Activated naive CD4-positive, alpha-beta T cell treated with anti-CD3 and anti-CD28 coated beads, Interleukin-2, amount 50 U/mL, for 16 hours (primary cell): ENCODE measurements at regions not wholly inside any gene's neighbourhood (a gene's known extent, or its start where the extent isn't known, plus 50 kb on each side); places are given as distances from the start of the nearest gene placed in this dataset.

Source experiments
- DNase-seq: peaks from one replicate; pipeline ENCODE4 v3.0.0-alpha.2; 2020

GRCh38 chr11:62073061-62073460 lies 50.8 kb upstream of the INCENP start:
- no peak for DNase-seq

GRCh38 chr11:62071408-62071807 lies 52.4 kb upstream of the INCENP start:
- no peak for DNase-seq

DNA sequence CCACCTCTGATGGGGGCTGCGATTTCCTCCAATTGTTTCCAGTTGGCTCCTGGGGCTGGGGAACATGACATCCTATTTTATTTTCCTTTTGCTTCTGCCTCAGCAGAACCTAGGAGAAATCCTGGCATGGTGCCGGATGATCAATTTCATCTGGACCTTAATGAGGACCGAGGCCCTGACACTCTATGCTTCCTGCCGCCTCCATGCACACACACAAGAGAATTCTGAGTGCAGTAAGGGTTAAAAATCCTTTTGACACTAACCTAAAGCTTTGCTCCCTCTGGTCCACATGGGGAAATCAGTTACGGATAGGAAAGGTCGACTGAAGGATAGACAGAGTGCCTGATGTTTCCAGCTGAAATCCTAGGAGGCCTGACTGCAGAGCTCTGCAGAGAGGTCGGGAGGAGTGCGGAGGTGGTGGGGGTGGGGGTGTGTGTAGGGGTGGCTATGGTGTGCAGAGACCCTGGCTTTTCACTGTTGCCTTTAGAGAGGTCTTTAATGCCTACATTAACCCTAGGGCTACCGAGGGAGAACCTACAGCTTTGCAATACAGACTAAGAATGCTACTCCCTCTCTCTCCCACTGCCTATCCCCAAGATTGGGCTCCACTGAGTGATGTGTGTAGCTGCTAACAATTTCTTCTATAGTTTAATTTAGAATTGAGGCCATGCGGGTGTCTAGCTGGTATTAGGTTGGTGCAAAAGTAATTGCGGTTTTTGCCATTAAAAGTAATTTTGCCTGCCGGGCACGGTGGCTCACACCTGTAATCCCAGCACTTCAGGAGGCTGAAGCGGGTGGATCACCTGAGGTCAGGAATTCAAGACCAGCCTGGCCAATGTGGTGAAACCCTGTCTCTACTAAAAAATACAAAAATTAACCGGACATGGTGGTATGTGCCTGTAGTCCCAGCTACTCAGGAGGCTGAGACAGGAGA lies 53.6 kb upstream of the INCENP start:
- no peak for DNase-seq

GRCh38 chr11:62069374-62069773 lies 54.4 kb upstream of the INCENP start:
- no peak for DNase-seq

DNA sequence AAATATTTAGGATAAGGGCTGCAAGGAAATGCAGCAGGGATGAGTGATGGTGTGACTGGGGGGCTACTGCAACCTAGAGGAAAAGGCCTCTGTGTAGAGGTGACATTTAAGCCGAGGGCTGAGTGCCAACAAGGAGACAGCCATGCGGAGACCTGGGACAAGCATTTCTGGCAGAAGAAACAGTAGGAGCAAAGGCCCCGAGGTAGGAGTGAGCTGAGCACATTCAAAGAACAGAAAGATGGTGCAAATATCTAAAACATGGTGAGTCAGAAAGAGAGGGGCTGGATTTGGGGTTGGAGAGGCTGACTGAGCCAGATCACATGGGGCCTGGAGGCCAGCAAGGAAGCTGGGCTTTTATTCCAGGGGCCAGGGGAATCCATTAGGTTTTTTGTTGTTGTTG lies 55.1 kb upstream of the INCENP start:
- no peak for DNase-seq

GRCh38 chr11:62067741-62068140 lies 56.1 kb upstream of the INCENP start:
- DNase-seq, result no peak

DNA sequence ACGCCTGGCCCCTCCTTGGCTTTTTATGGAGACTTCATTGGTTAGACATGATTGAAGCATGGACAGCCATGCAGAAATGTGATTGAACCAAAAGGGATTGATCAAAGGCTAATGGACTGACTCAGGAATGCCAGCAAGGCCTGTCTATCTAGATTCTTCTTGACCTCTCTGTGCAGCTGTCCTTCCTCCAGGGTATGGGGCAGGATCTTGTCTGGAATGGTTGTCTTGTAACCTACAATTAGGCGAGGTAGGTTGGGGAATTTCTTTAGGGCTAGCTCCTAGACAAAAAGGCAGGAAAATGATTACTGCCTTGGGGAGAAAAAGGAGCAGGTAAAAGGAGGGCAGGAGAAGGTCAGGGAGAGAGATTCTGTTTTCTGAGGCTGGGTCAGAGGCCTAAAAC lies 59.6 kb upstream of the INCENP start:
- DNase-seq, result no peak

- no peak for DNase-seq
Measured at GRCh38 chr11:62062223-62062861, 61.5 kb upstream of the INCENP start.

- DNase-seq, result no peak
Measured at GRCh38 chr11:62061356-62062222, 62.2 kb upstream of the INCENP start.

- no peak for DNase-seq
Measured at GRCh38 chr11:62057069-62057468, 66.7 kb upstream of the INCENP start.

GRCh38 chr11:62055970-62056369 lies 67.8 kb upstream of the INCENP start:
- no peak for DNase-seq

DNA sequence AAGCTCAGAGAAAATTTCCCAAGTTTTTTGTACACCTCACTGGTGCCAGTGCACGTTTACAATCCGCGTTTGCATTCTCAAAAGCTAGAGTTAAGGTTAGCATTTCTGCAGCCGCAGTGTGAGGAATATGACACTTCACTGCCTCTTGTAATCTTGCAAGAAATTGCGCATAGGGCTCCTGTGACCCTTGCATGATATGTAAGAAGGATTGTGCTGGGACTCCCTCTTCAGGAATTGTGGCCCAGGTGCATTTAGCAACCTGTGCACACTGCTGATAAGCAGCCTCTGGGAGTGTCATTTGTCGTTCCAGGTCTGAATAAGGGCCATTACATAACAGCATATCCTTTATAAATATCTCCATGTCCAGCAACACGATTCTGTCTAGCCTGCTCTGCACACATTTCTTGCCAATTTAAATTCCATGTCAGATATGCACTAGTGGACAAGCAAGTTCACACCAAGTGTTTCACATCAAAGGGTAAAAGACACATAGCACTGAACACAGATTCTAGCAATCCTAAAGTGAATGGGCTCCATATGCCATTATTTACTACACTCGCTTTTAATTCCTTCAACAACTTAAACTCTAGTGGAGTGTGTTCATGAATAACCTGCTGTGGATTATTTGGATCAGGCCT lies 69.2 kb upstream of the INCENP start:
- peak; percentile 12 for DNase-seq

DNA sequence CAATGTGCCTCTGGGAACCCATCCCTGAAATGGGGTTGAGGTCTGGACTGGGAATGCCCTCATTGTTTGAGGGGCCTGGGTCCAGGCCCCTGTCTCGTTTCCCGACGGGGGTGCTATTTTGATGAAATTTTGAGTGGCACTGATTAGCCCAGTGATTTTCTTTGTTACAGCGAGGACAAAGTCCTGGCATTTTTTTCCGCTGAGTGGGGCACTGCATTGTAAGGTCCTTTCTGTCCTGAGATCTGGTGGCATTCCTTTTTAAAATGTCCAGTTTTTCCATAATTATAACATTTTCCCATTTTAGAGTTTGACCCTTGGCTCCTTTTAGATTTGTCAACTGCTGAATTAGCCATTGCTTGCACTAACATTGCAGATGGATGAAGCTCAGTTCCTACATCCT lies 69.7 kb upstream of the INCENP start:
- DNase-seq, result no peak

DNA sequence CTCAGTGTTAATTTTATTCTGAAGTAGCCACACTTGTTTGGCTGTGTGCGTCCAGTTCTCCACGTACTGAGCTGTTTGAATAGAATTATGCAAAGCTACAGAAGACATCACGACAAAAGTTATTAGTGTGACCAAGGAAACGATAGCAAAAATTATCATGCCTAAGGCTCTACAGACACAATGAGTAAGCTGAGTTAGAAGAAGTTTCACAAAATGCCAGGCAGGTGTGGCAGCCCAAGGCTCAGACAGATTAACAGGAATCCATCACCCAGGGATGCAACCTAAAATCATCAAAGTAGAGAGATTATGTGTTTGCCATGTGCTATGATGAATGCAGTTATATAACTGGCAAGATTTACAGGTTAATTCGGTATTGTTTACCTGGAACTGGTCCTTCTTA lies 73.1 kb upstream of the INCENP start:
- no peak for DNase-seq

GRCh38 chr11:62048100-62048499 lies 75.7 kb upstream of the INCENP start:
- DNase-seq, result no peak

DNA sequence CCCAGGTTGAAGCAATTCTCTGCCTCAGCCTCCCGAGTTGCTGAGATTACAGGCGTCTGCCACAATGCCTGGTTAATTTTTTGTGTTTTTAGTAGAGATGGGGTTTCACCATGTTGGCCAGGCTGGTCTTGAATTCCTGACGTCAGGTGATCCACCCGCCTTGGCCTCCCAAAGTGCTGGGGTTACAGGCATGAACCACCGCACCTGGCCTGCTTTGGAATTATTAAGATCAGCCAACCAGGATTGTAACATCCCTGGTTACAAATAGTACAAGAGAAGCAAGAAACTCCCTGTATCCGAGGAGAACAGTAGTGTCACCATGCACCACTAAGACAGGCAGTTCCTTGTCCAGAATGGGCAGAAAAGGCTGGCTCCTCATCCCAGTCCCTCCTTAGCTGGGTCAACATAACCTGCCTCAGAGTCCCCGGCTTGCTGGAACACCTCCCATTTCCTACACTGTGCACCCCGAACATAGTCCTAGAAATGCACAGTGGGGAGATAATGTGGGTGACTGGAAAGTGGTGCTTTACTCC lies 77.2 kb upstream of the INCENP start:
- DNase-seq, result no peak

DNA sequence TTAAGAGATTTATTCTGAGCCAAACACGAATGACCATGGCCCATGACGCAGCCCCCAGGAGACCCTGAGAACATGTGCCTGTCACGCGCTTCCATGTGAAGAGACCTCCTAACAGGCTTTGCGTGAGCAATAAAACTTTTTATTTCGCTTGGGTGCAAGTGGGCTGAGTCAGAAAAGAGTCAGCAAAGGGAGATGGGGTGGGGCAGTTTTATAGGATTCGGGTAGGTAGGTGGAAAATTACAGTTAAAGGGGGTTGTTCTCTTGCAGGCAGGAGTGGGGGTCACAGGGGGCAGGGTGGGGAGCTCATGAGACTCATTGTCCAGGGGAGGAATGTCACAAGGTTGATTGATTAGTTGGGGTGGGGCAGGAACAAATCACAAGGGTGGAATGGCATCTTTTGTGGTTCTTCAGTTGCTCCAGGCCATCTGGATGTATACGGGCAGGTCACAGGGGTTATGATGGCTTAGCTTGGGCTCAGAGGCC lies 77.2 kb upstream of the FTH1 start:
- no peak for DNase-seq

GRCh38 chr11:62035293-62035692 lies 67.9 kb upstream of the FTH1 start:
- DNase-seq, result no peak

GRCh38 chr11:62034036-62034338 lies 66.6 kb upstream of the FTH1 start:
- DNase-seq, result no peak

GRCh38 chr11:62033191-62034035 lies 66.0 kb upstream of the FTH1 start:
- no peak for DNase-seq

- no peak for DNase-seq
Measured at GRCh38 chr11:62030071-62030684, 62.7 kb upstream of the FTH1 start.
